Fibroblast of lung (primary cell): ENCODE measurements at regions not wholly inside any gene's neighbourhood (a gene's known extent, or its start where the extent isn't known, plus 50 kb on each side); places are given as distances from the start of the nearest gene placed in this dataset.

Experiments used
- EZH2 ChIP-seq: IDR thresholded peaks from 2 replicates; pipeline ENCODE4 v1.5.1; 2012; ENCODE audit warnings: low read length, control low read depth, mild to moderate bottlenecking; ENCODE audit errors: missing control alignments
- TF ChIP-seq, protein P1 (sequence below), 2 donors: IDR thresholded peaks in 1 of 2; conservative IDR thresholded peaks in 1 of 2; 1 replicate in 1 of 2; 2 replicates in 1 of 2; pipeline ENCODE4 v1.5.1; 2011 to 2012; ENCODE audit warnings: low read length in 2 of 2, control low read depth in 1 of 2, inconsistent platforms in 1 of 2, low read depth in 1 of 2, mild to moderate bottlenecking in 1 of 2

DNA sequence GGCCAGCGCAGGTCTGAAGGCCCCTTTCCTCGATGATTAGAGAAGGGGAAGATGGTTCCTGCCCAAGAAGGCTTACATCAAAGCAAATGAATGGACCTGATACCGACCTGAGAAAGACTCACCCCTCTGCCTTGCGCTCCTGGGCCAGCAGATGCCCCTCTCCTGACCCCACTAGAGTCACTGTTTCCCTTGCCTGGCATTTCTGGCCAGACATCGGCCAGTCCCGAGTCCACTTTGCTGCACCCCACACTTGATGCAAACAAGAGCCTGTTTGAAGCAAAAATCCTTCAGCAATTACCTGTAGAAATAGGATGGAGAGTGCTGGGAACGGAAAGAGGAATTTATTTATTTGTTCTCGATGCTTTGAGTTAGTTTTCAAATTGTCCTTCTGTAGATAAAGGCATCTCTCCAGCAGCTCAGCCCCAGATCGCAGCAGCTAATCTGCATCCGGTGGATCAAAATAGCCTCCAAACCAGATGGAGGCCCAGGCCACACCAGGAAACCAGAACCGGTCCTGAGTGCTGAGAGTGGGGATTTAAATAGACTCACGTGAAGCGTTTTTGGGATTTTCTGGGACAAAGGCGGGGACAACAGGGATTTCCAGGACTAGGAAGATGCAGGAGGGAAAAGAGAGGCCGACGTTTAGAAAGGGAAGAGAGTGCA, 148.6 kb downstream of the TRIM29 start:
- TF ChIP-seq, protein P1, sequence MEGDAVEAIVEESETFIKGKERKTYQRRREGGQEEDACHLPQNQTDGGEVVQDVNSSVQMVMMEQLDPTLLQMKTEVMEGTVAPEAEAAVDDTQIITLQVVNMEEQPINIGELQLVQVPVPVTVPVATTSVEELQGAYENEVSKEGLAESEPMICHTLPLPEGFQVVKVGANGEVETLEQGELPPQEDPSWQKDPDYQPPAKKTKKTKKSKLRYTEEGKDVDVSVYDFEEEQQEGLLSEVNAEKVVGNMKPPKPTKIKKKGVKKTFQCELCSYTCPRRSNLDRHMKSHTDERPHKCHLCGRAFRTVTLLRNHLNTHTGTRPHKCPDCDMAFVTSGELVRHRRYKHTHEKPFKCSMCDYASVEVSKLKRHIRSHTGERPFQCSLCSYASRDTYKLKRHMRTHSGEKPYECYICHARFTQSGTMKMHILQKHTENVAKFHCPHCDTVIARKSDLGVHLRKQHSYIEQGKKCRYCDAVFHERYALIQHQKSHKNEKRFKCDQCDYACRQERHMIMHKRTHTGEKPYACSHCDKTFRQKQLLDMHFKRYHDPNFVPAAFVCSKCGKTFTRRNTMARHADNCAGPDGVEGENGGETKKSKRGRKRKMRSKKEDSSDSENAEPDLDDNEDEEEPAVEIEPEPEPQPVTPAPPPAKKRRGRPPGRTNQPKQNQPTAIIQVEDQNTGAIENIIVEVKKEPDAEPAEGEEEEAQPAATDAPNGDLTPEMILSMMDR (conservative IDR thresholded peaks at IDR 0.05 in 1 of 2, IDR thresholded peaks at IDR 0.05 in 1 of 2; ENCODE audit: low read depth in 1 of 2, low read length in 2 of 2): no peak
- no peak for TF ChIP-seq EZH2
